RWPE2 (cell line): ENCODE measurements at regions not wholly inside any gene's neighbourhood (a gene's known extent, or its start where the extent isn't known, plus 50 kb on each side); places are given as distances from the start of the nearest gene placed in this dataset.

Experiments used
- ATAC-seq: fragments of 200-7000 bp; cut with Tn5 transposase; 3 replicates; pipeline ENCODE4 v1.9.1; 2021; ENCODE audit warnings: low read depth
- DNase-seq: peaks from one replicate; pipeline ENCODE4 v3.0.0-alpha.2; 2020; ENCODE audit warnings: low spot score
- H3K27ac ChIP-seq: fragments of 450-650 bp; 2 replicates; pipeline ENCODE4 v1.5.1; 2017; ENCODE audit warnings: mild to moderate bottlenecking; ENCODE audit not compliant: poor library complexity, severe bottlenecking
- H3K27me3 ChIP-seq: fragments of 250-450 bp; sonication (Bioruptor Pico); 2 replicates; pipeline ENCODE4 v1.5.1; 2021; ENCODE audit warnings: mild to moderate bottlenecking, moderate library complexity; ENCODE audit not compliant: insufficient read depth, poor library complexity, severe bottlenecking
- H3K36me3 ChIP-seq: fragments of 250-450 bp; sonication (Bioruptor Pico); 2 replicates; pipeline ENCODE4 v1.5.1; 2020; ENCODE audit warnings: low read depth, mild to moderate bottlenecking, moderate library complexity
- H3K4me1 ChIP-seq: fragments of 250-450 bp; sonication (Bioruptor Pico); 2 replicates; pipeline ENCODE4 v1.5.1; 2021; ENCODE audit warnings: mild to moderate bottlenecking, moderate library complexity; ENCODE audit not compliant: insufficient read depth, poor library complexity, severe bottlenecking
- H3K4me3 ChIP-seq: fragments of 250-450 bp; sonication (Bioruptor Pico); 2 replicates; pipeline ENCODE4 v1.5.1; 2021; ENCODE audit warnings: mild to moderate bottlenecking, moderate library complexity; ENCODE audit not compliant: severe bottlenecking
- H3K9me3 ChIP-seq: fragments of 250-450 bp; sonication (Bioruptor Pico); 2 replicates; pipeline ENCODE4 v1.5.1; 2021; ENCODE audit warnings: mild to moderate bottlenecking, moderate library complexity; ENCODE audit not compliant: severe bottlenecking
- TF ChIP-seq, protein P1 (sequence below): fragments of 450-650 bp; IDR thresholded peaks from one replicate; pipeline ENCODE4 v1.5.1; 2017; ENCODE audit warnings: mild to moderate bottlenecking, moderate library complexity; ENCODE audit not compliant: poor library complexity, severe bottlenecking

DNA sequence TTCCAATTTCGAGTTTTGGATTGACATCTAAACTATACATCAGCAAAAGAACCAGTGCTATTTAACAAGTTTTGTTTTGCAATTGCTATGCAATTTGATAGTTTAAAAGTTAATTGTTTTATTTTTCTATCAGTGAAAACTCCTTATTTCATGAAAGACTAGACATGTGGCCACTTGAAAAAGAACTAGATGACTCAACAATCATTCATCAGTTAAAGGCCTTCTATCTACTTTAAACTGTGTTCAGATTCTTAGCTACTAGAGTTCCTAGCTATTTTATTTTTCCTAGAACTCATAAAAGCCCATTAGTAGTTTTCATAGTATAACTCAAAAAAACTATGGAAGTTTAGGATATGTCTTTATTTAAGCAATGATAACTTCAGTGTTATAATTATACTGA lies 104.6 kb upstream of the LSM8 start:
- no peak overlapping the region for H3K4me3 ChIP-seq
- H3K36me3 ChIP-seq = no peaks in the 10 kb centered on the region
- H3K27ac ChIP-seq = peak overlapping the region; percentile 86
- TF ChIP-seq, protein P1, sequence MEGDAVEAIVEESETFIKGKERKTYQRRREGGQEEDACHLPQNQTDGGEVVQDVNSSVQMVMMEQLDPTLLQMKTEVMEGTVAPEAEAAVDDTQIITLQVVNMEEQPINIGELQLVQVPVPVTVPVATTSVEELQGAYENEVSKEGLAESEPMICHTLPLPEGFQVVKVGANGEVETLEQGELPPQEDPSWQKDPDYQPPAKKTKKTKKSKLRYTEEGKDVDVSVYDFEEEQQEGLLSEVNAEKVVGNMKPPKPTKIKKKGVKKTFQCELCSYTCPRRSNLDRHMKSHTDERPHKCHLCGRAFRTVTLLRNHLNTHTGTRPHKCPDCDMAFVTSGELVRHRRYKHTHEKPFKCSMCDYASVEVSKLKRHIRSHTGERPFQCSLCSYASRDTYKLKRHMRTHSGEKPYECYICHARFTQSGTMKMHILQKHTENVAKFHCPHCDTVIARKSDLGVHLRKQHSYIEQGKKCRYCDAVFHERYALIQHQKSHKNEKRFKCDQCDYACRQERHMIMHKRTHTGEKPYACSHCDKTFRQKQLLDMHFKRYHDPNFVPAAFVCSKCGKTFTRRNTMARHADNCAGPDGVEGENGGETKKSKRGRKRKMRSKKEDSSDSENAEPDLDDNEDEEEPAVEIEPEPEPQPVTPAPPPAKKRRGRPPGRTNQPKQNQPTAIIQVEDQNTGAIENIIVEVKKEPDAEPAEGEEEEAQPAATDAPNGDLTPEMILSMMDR = no peak
- H3K9me3 ChIP-seq = no peaks in the 10 kb centered on the region
- peaks cover 52% of the 10 kb centered on the region for H3K4me1 ChIP-seq
- no peaks in the 10 kb centered on the region for H3K27me3 ChIP-seq
- ATAC-seq (peak; percentile 66), DNase-seq (no peak)

DNA sequence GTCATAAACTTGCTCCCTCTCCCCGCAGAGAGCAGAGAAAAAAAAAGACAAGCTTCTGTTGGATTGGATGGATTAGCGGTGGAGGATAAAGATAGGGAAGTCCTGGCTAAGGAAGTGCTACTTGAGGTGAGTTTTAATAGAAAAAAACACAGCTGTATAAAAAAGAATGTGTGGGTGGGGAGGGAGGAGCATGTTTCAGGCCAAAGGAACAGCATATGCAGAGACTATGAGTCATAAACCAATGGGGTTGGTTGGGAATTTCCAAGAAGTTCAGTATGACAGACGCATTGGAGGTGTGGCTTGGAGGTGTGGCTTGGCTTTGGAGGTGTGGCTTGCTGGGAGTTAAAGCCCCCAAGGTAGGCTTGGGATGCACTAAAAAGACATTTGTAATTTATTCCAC lies 103.0 kb upstream of the LSM8 start:
- Histone ChIP-seq H3K4me1 (peaks cover 51% of the 10 kb centered on the region), H3K27me3 (no peaks in the 10 kb centered on the region), H3K36me3 (no peaks in the 10 kb centered on the region), H3K27ac (peak overlapping the region; percentile 86), H3K9me3 (no peaks in the 10 kb centered on the region), H3K4me3 (no peak overlapping the region)
- peak; percentile 89 for ATAC-seq
- TF ChIP-seq, protein P1 = no peak
- peak; percentile 65 for DNase-seq

DNA sequence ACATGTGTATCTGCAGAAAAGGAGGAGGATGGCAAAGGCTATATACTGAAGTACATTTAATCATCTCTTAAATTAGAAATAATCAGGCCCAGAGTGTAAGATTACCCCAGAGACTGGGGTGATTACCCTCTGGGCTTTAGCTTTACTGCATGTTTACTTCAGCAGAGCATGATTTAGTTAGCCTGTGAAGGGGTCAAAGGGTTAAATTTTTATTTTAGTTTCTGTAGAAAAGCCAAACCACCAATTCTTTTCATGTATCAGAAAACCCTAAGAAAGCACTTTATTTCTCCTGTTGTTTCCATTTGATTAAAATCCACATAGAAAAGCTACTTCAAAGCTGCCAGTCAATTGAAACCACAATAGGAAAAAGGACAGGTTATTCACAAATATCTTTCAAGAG lies 101.5 kb upstream of the LSM8 start:
- ATAC-seq (no peak), DNase-seq (no peak)
- Histone ChIP-seq H3K36me3 (no peaks in the 10 kb centered on the region), H3K27ac (no peak overlapping the region), H3K27me3 (no peaks in the 10 kb centered on the region), H3K9me3 (no peaks in the 10 kb centered on the region), H3K4me1 (peaks cover 42% of the 10 kb centered on the region), H3K4me3 (no peak overlapping the region)
- TF ChIP-seq, protein P1 = no peak

DNA sequence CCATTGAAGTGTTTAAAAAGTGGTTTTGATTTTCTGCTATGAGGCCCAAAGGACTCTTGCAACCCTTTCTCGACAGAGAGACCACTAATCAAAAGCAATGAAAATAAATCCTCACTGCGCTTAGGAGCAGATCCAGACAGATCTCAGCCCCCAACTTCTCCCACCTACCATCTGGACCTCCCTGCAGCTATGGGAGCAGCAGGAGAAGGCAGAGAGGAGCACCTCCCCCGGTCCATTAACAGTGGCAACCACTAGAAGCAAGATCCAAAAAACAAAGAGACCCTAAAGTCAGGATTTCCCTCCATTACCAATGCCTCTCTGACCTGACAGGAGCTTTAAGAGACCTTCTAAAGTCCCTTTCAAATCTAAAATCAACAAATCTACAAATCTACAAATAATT lies 99.0 kb upstream of the LSM8 start:
- Histone ChIP-seq H3K27me3 (no peaks in the 10 kb centered on the region), H3K27ac (no peak overlapping the region), H3K4me1 (peaks cover 21% of the 10 kb centered on the region), H3K4me3 (no peak overlapping the region), H3K36me3 (no peaks in the 10 kb centered on the region), H3K9me3 (no peaks in the 10 kb centered on the region)
- no peak for ATAC-seq
- TF ChIP-seq, protein P1 = no peak
- DNase-seq = no peak

DNA sequence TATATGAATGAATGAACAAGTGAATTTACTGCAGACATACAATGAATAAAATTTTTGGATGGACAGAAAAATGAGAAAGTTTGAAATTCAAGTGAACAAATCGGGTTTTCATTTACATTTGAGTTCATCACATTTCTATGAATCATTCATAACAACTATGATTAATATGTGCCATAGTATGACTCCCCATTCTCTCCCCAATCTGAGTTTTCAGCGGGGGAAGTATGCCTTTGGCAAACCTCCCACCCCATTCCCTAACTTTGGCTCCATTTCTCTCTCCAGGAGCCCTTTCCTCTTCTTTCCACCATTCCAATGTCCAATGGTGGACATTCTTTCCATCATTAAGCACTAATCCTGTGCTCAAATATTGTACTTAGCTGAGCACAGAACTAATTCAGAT lies 96.8 kb upstream of the LSM8 start:
- Histone ChIP-seq H3K4me3 (no peak overlapping the region), H3K36me3 (no peaks in the 10 kb centered on the region), H3K27me3 (no peaks in the 10 kb centered on the region), H3K27ac (no peak overlapping the region), H3K4me1 (peaks cover 8% of the 10 kb centered on the region), H3K9me3 (no peaks in the 10 kb centered on the region)
- TF ChIP-seq, protein P1 = no peak
- DNase-seq (no peak), ATAC-seq (peak; percentile 54; the same call in 2 of the 3 replicates)
